Retinal pigment epithelial cell (primary cell): ENCODE measurements at regions not wholly inside any gene's neighbourhood (a gene's known extent, or its start where the extent isn't known, plus 50 kb on each side); places are given as distances from the start of the nearest gene placed in this dataset.
"Not testable (repeated sequence)": the region's sequence is repeated elsewhere in the genome, so short reads cannot be mapped to it uniquely, and the experiment has no call there.

Experiments used
- DNase-seq: peaks from one replicate; pipeline ENCODE4 v3.0.0-alpha.2; 2010; ENCODE audit warnings: low read depth
- H3K4me3 ChIP-seq: 2 replicates; pipeline ENCODE4 v1.5.1; 2011; ENCODE audit warnings: mild to moderate bottlenecking, low read length, control low read depth, moderate library complexity
- CTCF ChIP-seq: conservative IDR thresholded peaks from 2 replicates; pipeline ENCODE4 v1.5.1; 2011; ENCODE audit warnings: low read depth, low read length, control low read depth, inconsistent platforms

- H3K4me3 ChIP-seq: no peak overlapping the region
- TF ChIP-seq CTCF: no peak
- DNase-seq: no peak
Measured at GRCh38 chr6:133805876-133806275, 83.0 kb upstream of the TCF21 start.

- no peak for DNase-seq
- H3K4me3 ChIP-seq: no peak overlapping the region
- TF ChIP-seq CTCF: no peak
Measured at GRCh38 chr6:133806382-133807140, 82.4 kb upstream of the TCF21 start.

GRCh38 chr6:133807501-133807900, 81.4 kb upstream of the TCF21 start:
- H3K4me3 ChIP-seq: no peak overlapping the region
- no peak for TF ChIP-seq CTCF
- no peak for DNase-seq

- DNase-seq: no peak
- no peak for TF ChIP-seq CTCF
- no peak overlapping the region for H3K4me3 ChIP-seq
Measured at GRCh38 chr6:133809406-133809805, 79.5 kb upstream of the TCF21 start.

GRCh38 chr6:133811557-133811956, 77.4 kb upstream of the TCF21 start:
- no peak overlapping the region for H3K4me3 ChIP-seq
- no peak for TF ChIP-seq CTCF
- DNase-seq: no peak

- H3K4me3 ChIP-seq, DNase-seq: not testable (repeated sequence)
Measured at GRCh38 chr6:133812446-133812845, 76.5 kb upstream of the TCF21 start.

GRCh38 chr6:133814238-133814637, 74.7 kb upstream of the TCF21 start:
- H3K4me3 ChIP-seq: no peak overlapping the region
- no peak for DNase-seq
- TF ChIP-seq CTCF: no peak
